Nephron (organoid): ENCODE measurements at regions not wholly inside any gene's neighbourhood (a gene's known extent, or its start where the extent isn't known, plus 50 kb on each side); places are given as distances from the start of the nearest gene placed in this dataset.
"Not testable (repeated sequence)": the region's sequence is repeated elsewhere in the genome, so short reads cannot be mapped to it uniquely, and the experiment has no call there.

ENCODE experiments used
- H3K27ac Mint-ChIP-seq, 3 experiments: 2 replicates each; pipeline ENCODE4 v1.8.0; 2020; ENCODE audit warnings: mixed read lengths in 3 of 3, mild to moderate bottlenecking in 2 of 3, moderate library complexity in 1 of 3
- H3K27me3 Mint-ChIP-seq: 2 replicates; pipeline ENCODE4 v1.8.0; 2021; ENCODE audit warnings: low read depth, mild to moderate bottlenecking, moderate library complexity, mixed read lengths
- H3K36me3 Mint-ChIP-seq: 2 replicates; pipeline ENCODE4 v1.8.0; 2020; ENCODE audit warnings: low read depth, mixed read lengths
- H3K4me1 Mint-ChIP-seq: 2 replicates; pipeline ENCODE4 v1.8.0; 2020; ENCODE audit warnings: mixed read lengths
- H3K4me3 Mint-ChIP-seq, 3 experiments: 2 replicates each; pipeline ENCODE4 v1.8.0; 2020; ENCODE audit warnings: mild to moderate bottlenecking in 3 of 3, mixed read lengths in 3 of 3, moderate library complexity in 2 of 3
- H3K9me3 Mint-ChIP-seq: 2 replicates; pipeline ENCODE4 v1.8.0; 2020; ENCODE audit warnings: mixed read lengths
- CTCF ChIP-seq, 3 experiments: fragments of 200-600 bp; sonication (generic); IDR thresholded peaks; one replicate each; pipeline ENCODE4 v1.5.0; 2021; ENCODE audit warnings: antibody characterized with exemption in 3 of 3; ENCODE audit not compliant: unreplicated experiment in 3 of 3

GRCh38 chr14:106790189-106791036 lies 1264.0 kb downstream of the TMEM121 start:
- H3K4me1 Mint-ChIP-seq = no peaks in the 10 kb centered on the region
- H3K27me3 Mint-ChIP-seq = no peaks in the 10 kb centered on the region
- H3K36me3 Mint-ChIP-seq = no peaks in the 10 kb centered on the region
- H3K4me3 Mint-ChIP-seq = no peak overlapping the region
- peaks cover 43% of the 10 kb centered on the region for H3K9me3 Mint-ChIP-seq
- no peak for TF ChIP-seq CTCF (IDR thresholded peaks at IDR 0.05; ENCODE audit: unreplicated experiment in 3 of 3)
- no peak overlapping the region for H3K27ac Mint-ChIP-seq

- no peaks in the 10 kb centered on the region for H3K36me3 Mint-ChIP-seq
- H3K27ac Mint-ChIP-seq = no peak overlapping the region
- H3K9me3 Mint-ChIP-seq = peaks cover 39% of the 10 kb centered on the region
- H3K4me1 Mint-ChIP-seq = no peaks in the 10 kb centered on the region
- H3K27me3 Mint-ChIP-seq = no peaks in the 10 kb centered on the region
- no peak overlapping the region for H3K4me3 Mint-ChIP-seq
- TF ChIP-seq CTCF (IDR thresholded peaks at IDR 0.05; ENCODE audit: unreplicated experiment in 3 of 3) = no peak
Observed at GRCh38 chr14:106792543-106792942, 1266.2 kb downstream of the TMEM121 start.

- H3K9me3 Mint-ChIP-seq = peaks cover 49% of the 10 kb centered on the region
- not testable (repeated sequence) for H3K27me3 Mint-ChIP-seq, H3K36me3 Mint-ChIP-seq, H3K4me3 Mint-ChIP-seq, H3K27ac Mint-ChIP-seq, H3K4me1 Mint-ChIP-seq
Observed at GRCh38 chr14:106798166-106798565, 1271.8 kb downstream of the TMEM121 start.

- Mint-ChIP-seq H3K36me3 (no peaks in the 10 kb centered on the region), H3K27me3 (no peaks in the 10 kb centered on the region), H3K4me3 (no peak overlapping the region), H3K9me3 (peaks cover 53% of the 10 kb centered on the region), H3K4me1 (no peaks in the 10 kb centered on the region), H3K27ac (no peak overlapping the region)
- no peak for TF ChIP-seq CTCF (IDR thresholded peaks at IDR 0.05; ENCODE audit: unreplicated experiment in 3 of 3)
Observed at GRCh38 chr14:106802413-106803364, 1276.3 kb downstream of the TMEM121 start.

GRCh38 chr14:106803379-106803778 lies 1277.0 kb downstream of the TMEM121 start:
- TF ChIP-seq CTCF (IDR thresholded peaks at IDR 0.05; ENCODE audit: unreplicated experiment in 3 of 3) = no peak
- no peaks in the 10 kb centered on the region for H3K36me3 Mint-ChIP-seq
- H3K27ac Mint-ChIP-seq = no peak overlapping the region
- H3K4me1 Mint-ChIP-seq = no peaks in the 10 kb centered on the region
- H3K4me3 Mint-ChIP-seq = no peak overlapping the region
- H3K9me3 Mint-ChIP-seq = peaks cover 54% of the 10 kb centered on the region
- H3K27me3 Mint-ChIP-seq = no peaks in the 10 kb centered on the region

GRCh38 chr14:106807493-106807892 lies 1281.1 kb downstream of the TMEM121 start:
- Mint-ChIP-seq H3K27ac (no peak overlapping the region), H3K27me3 (no peaks in the 10 kb centered on the region), H3K4me3 (no peak overlapping the region), H3K4me1 (no peaks in the 10 kb centered on the region), H3K36me3 (peaks cover 5% of the 10 kb centered on the region), H3K9me3 (peaks cover 60% of the 10 kb centered on the region)
- TF ChIP-seq CTCF (IDR thresholded peaks at IDR 0.05; ENCODE audit: unreplicated experiment in 3 of 3) = no peak
